GM12878 (cell line): ENCODE measurements at regions not wholly inside any gene's neighbourhood (a gene's known extent, or its start where the extent isn't known, plus 50 kb on each side); places are given as distances from the start of the nearest gene placed in this dataset.

Experiments used
- ATAC-seq: fragments of 200-7000 bp; cut with Tn5 transposase; 3 replicates; pipeline ENCODE4 v1.9.1; 2020; ENCODE audit warnings: mild to moderate bottlenecking, moderate library complexity
- BruUV-seq: library from RNA; stranded (reverse); fragments of 400-500 nt; replicated peaks from 2 replicates; lab custom pipeline; 2021; lab: Mats Ljungman, UMichigan
- CTCF ChIA-PET: fragments of 300-600 bp; sonication (Branson Sonifier 250); formaldehyde crosslinking; extraction: SDS; loops from one replicate; lab custom pipeline; 2021; ENCODE audit warnings: inconsistent platforms; lab: Yijun Ruan, JAX
- POLR2A ChIA-PET: fragments of 350-600 bp; formaldehyde crosslinking; extraction: SDS; loops from one replicate; lab custom pipeline; 2021; ENCODE audit warnings: inconsistent platforms; lab: Charles Lee
- RAD21 ChIA-PET: fragments of 300-600 bp; sonication (Branson Sonifier 250); formaldehyde crosslinking; loops from one replicate; lab custom pipeline; 2023; ENCODE audit warnings: antibody characterized with exemption; ENCODE audit not compliant: unreplicated experiment; lab: Charles Lee
- SMC1A ChIA-PET: fragments of 300-600 bp; sonication (Branson Sonifier 250); formaldehyde crosslinking; loops from one replicate; lab custom pipeline; 2023; ENCODE audit not compliant: unreplicated experiment, uncharacterized antibody; lab: Charles Lee
- DNase-seq: peaks from one replicate; pipeline ENCODE4 v3.0.0-alpha.2; 2011; ENCODE audit warnings: low read depth, low spot score
- FAIRE-seq: peaks from 3 replicates; lab custom pipeline; 2011; peaks lifted over from hg19 to GRCh38; lab: Jason Lieb, UNC
- H2AFZ ChIP-seq: 2 replicates; pipeline ENCODE4 v1.6.0; 2011; ENCODE audit warnings: low read depth, low read length, control low read depth; ENCODE audit not compliant: control insufficient read depth
- H3K27ac ChIP-seq: 2 replicates; pipeline ENCODE4 v1.5.1; 2011; ENCODE audit warnings: control low read depth; ENCODE audit not compliant: control insufficient read depth, insufficient read depth
- H3K27me3 ChIP-seq, 2 experiments: replicated peaks in 1 of 2; 2 replicates each; pipeline versions ENCODE4 v1.6.0 to v1.6.1; 2011; ENCODE audit warnings: low read length in 1 of 2; ENCODE audit not compliant: control insufficient read depth in 2 of 2, insufficient read depth in 2 of 2
- H3K36me3 ChIP-seq, 2 experiments: 2 replicates each; pipeline ENCODE4 v1.5.1; 2011; ENCODE audit warnings: low read length in 1 of 2; ENCODE audit not compliant: control insufficient read depth in 2 of 2, insufficient read depth in 2 of 2
- H3K4me1 ChIP-seq: 2 replicates; pipeline ENCODE4 v1.6.1; 2011; ENCODE audit warnings: mild to moderate bottlenecking, low read length, moderate library complexity, mixed read lengths; ENCODE audit not compliant: control insufficient read depth, insufficient read depth
- H3K4me2 ChIP-seq: 2 replicates; pipeline ENCODE4 v1.6.0; 2011; ENCODE audit warnings: control low read depth; ENCODE audit not compliant: control insufficient read depth, insufficient read depth
- H3K4me3 ChIP-seq: fragments of 200-600 bp; sonication (generic); 2 replicates; pipeline ENCODE4 v1.5.1; 2016
- H3K79me2 ChIP-seq: 2 replicates; pipeline ENCODE4 v1.6.0; 2011; ENCODE audit warnings: low read length; ENCODE audit not compliant: control insufficient read depth, insufficient read depth
- H3K9ac ChIP-seq: 2 replicates; pipeline ENCODE4 v1.8.0; 2011; ENCODE audit warnings: low read length, control low read depth, mixed read lengths; ENCODE audit not compliant: control insufficient read depth, insufficient read depth
- H3K9me3 ChIP-seq: replicated peaks from 3 replicates; pipeline ENCODE4 v1.5.1; 2011; ENCODE audit warnings: mild to moderate bottlenecking, low read length; ENCODE audit not compliant: control insufficient read depth, insufficient read depth
- H4K20me1 ChIP-seq: 2 replicates; pipeline ENCODE4 v1.6.0; 2011; ENCODE audit not compliant: control insufficient read depth, insufficient read depth
- CHD1 ChIP-seq: IDR thresholded peaks from 2 replicates; pipeline ENCODE4 v1.6.1; 2012; ENCODE audit warnings: low read depth, low read length, improper control_type of control experiment
- KLF5 ChIP-seq: fragments of 450-650 bp; IDR thresholded peaks from 2 replicates; pipeline ENCODE4 v1.6.1; 2014; ENCODE audit warnings: mild to moderate bottlenecking; ENCODE audit not compliant: partially characterized antibody
- SP1 ChIP-seq: IDR thresholded peaks from one replicate; pipeline ENCODE4 v1.6.1; 2011; ENCODE audit warnings: low read depth, low read length
- SPI1 ChIP-seq: IDR thresholded peaks from 2 replicates; pipeline ENCODE4 v1.6.1; 2011; ENCODE audit warnings: low read depth, mild to moderate bottlenecking, low read length, moderate library complexity, borderline replicate concordance; ENCODE audit not compliant: insufficient read depth
- WGBS: methylation state at CpG from one replicate; pipeline ENCODE4 v1.1.6; 2016; ENCODE audit warnings: low lambda C conversion rate; ENCODE audit not compliant: insufficient replicate concordance, insufficient coverage; ENCODE audit errors: missing lambda C conversion rate; 5-methylcytosine and 5-hydroxymethylcytosine counted together
- in situ Hi-C: fragments of 300-500 bp; cut with MboI; formaldehyde crosslinking; loops from 9 replicates; pipeline ENCODE4 v1.14.3; 2018; ENCODE audit warnings: mixed read lengths
- intact Hi-C: fragments of 100-400 bp; cut with micrococcal nuclease; formaldehyde crosslinking; loops from one replicate; pipeline ENCODE4 v1.14.2; 2022; ENCODE audit not compliant: unreplicated experiment

- FAIRE-seq = no peak
- CTCF ChIA-PET = interaction anchor here (0.7 kb wide), 1 partner anchor 11 kb away, joined by 4 read pairs; no protein-coding TSS in a partner anchor
- in situ Hi-C loops = no loop called here
- H2AFZ ChIP-seq = no peak overlapping the region
- ATAC-seq = no peak; the same call in 2 of the 3 replicates
- no peaks in the 10 kb centered on the region for H3K79me2 ChIP-seq
- TF ChIP-seq SPI1 (peak; percentile 45; the same call in 1 of the 2 replicates), SP1 (no peak)
- TF ChIP-seq, all 136 proteins: peak for 1
- no peak for DNase-seq
- Histone ChIP-seq H3K9me3 (no peaks in the 10 kb centered on the region), H3K27me3 (no peaks in the 10 kb centered on the region), H3K36me3 (no peaks in the 10 kb centered on the region), H3K4me2 (no peak overlapping the region), H3K4me3 (no peak overlapping the region), H4K20me1 (no peaks in the 10 kb centered on the region), H3K27ac (no peak overlapping the region), H3K4me1 (no peaks in the 10 kb centered on the region), H3K9ac (no peak overlapping the region)
- 54% methylated on average over 6 of the region's 6 CpGs for WGBS
- SMC1A ChIA-PET = no interaction called here
- POLR2A ChIA-PET = no interaction called here
- intact Hi-C loops = no loop called here
- BruUV-seq = no TSS peak
- RAD21 ChIA-PET = no interaction called here
These were observed 662.7 kb upstream of the POT1 start for GRCh38 chr7:125592331-125592730.

DNA sequence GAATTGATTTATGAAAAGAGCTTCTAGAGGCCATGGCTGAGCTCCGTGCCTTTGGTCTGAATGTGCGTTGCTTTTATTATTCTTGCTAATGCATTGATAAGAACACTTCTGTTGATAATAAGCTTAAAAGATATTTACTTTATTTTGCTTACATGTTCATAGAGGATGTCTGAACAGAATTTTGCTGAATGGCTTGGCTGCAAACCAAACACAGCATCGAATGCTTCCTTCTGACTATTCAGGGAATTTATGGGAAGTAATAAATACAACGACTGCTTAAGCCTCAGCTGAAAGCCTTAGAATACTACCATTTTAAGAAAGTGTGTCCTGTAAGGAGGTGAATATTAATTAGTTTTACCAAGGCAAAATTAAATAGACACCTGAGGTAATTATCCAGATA lies 643.5 kb upstream of the POT1 start:
- no peak overlapping the region for H3K9ac ChIP-seq
- in situ Hi-C loops (no loop called here), intact Hi-C loops (no loop called here)
- H4K20me1 ChIP-seq = no peaks in the 10 kb centered on the region
- ChIA-PET CTCF (interaction anchor here (1.4 kb wide), 1 partner anchor 26 kb away, joined by 3 read pairs; no protein-coding TSS in a partner anchor), SMC1A (no interaction called here), POLR2A (no interaction called here), RAD21 (no interaction called here)
- no peak overlapping the region for H2AFZ ChIP-seq
- no peaks in the 10 kb centered on the region for H3K79me2 ChIP-seq
- no peaks in the 10 kb centered on the region for H3K4me1 ChIP-seq
- no peaks in the 10 kb centered on the region for H3K9me3 ChIP-seq
- BruUV-seq = no TSS peak
- no peak overlapping the region for H3K4me2 ChIP-seq
- WGBS = 46% methylated on average over 4 of the region's 4 CpGs
- no peaks in the 10 kb centered on the region for H3K36me3 ChIP-seq
- H3K4me3 ChIP-seq = no peak overlapping the region
- no peak for TF ChIP-seq CHD1
- TF ChIP-seq KLF5 = no peak
- DNase-seq (no peak), ATAC-seq (no peak), FAIRE-seq (no peak)
- H3K27me3 ChIP-seq = no peaks in the 10 kb centered on the region
- H3K27ac ChIP-seq = no peak overlapping the region
